ENCODE measurements at regions not wholly inside any gene's neighbourhood (a gene's known extent, or its start where the extent isn't known, plus 50 kb on each side); places are given as distances from the start of the nearest gene placed in this dataset.
"Not testable (repeated sequence)": the region's sequence is repeated elsewhere in the genome, so short reads cannot be mapped to it uniquely, and the experiment has no call there.

DNA sequence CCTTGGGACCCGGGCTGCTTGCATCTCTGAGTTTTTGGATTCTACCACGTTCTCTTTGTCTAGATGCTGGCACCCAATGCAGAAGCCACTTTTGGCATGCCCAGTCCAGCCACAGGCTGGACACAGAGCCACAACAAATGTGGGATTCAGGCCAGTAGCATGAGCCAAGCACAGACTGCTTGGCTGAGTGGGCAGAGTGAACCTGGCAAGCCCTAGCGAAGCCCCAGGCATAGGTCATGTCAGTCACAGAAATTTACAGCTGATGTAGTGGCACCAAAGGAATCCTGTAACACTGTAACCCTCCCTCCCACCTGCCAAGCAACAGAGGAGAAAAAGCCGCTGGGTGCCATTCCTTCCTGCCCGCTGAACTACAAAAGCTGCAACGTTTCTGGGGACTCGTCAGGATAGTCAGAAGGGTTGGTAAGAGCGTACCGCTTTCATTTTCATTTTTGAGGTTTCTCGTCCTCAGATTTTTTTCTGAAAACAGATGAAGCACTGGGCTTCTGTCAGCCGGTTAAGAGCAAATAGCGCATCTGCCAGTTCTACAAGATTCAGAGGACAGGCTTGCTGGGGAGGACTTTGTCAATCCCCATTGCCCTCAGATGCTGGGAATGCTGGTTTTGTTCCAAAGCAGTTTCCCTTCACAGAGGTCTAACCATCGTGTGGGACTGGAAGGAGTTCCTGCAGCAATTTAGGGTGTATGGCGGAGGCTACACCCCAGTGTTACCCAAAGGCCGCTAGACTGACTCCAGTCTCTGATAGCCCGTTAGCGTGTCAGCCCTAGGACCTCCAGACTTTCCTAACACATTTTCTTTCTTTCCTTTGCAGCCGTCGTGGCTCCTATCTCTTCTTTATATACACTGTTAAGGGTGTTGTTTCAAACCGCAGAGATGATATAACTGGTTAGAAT, 399.0 kb downstream of the HTR1A start:
- no peak for DNase-seq

DNA sequence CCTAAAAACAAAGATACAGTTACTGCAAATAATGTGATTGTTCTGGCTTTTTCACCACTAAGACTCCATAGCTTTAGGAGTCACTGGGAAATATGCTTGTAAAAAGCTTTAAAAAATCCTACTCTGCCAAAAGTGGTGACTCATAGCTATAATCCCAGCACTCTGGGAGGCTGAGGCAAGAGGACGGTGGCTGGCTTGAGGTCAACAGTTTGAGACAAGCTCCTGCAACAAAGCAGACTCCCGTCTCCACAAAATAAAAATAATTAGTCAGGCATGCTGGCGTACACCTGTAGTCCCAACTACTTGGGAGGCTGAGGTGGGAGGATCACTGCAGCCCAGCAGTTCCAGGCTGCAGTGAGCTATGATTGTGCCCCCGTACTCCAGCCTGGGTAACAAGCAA, 406.4 kb downstream of the HTR1A start:
- DNase-seq = no peak

DNA sequence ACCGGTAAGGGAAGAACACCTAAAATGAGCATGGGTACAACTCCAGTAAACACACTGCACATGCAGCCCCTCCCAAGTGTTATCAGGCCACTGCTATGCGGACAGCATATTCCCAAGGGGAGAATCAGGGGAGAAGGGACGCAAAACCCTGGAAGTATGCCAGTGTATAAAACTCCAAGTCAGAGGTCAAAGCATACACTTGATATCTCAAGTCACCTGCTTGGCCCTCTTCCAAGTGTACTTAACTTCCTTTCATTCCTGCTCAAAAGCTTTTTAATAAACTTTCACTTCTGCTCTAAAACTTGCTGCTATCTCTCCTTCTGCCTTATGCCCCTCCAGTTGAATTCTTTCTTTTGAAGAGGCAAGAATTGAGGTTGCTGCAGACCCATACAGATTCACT, 408.1 kb downstream of the HTR1A start:
- DNase-seq = no peak

DNA sequence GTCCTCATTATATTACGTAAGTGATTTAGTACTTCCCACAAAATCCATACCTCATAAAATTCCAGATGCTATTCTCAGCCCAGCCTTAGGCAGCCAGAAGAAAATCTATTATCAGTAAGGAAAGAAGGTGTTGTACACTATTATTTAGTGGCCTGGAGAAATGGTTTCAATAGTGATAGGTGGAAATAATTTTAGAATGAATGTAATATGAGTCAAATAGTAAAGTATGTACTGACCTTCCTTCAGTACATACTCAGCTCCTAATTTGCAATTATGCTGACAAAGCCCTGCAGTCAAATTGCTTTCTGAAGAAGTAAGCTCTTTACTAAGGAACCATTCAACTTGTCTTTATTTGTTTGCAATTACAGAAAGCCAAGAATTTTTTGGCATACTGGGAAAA, 409.2 kb downstream of the HTR1A start:
- no peak for DNase-seq

DNA sequence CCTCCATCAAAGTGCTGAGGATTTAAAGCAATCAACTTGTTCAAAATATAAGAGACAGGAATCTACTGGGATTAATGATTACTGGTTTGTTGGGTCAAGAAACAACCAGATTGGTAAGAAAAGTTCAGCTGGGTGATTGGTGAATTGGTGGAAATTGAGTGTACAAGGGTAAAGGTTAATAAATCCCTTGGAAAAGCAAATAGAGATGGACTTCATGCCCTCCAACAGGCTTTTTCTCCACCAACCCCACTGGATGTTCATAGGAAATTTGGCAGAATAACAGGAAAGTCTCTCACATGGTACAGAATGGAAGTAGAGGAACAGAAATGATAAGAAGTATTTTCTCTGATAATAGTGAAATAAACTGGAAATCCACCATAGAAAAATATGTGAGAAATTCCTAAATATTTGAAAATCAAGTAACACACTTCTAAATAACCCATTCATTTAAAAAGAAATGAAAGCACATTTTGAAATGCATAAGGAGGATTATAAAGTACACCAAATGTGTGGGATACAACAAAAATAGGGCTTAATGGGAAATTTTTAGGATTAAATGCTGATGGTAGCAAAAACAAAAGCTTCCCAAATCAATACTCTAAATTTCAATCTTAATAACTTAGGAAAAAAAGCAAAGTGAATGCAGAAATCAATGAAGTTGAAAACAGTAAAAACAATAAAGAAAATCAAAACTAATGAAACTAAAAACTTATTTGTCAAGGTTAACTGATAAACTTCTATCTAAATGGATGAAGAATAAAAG, 426.2 kb downstream of the HTR1A start:
- no peak for DNase-seq

DNA sequence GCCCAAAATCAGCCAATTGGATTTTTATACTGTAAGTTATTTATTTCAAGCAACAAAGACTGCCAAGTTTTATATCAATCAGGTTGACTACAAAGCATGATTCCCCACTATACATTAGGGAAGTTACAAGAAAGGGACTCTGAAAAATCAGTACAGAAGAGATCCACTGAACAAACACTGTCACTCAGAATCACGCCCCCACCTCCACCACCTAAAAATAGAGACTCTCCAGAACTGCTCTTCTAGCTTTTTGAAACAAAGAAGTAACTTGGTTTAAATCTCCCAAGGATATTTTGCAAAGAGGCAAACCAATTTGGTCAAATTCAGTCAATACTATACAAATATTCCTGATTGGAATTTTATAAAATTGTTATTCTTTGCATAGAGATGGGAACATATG, 438.0 kb downstream of the HTR1A start:
- no peak for DNase-seq

DNA sequence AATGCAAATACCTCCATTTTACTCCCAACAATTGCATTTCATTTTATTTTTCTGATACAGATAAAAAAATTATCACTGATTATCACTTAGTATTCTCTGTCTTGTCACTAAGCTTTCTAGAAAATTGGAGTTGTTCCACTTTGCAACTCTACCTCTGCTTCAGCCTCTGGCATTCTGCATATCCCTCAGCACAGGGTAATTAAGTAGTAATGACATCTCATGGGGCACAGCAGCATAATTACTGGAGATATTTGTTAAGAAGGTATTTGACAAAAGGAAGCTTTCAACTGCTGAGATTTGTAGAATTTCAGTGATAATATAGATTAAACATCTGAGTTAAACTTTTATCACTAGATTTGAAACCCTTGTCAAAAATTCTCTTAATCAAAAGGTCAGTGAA, 446.2 kb downstream of the HTR1A start:
- DNase-seq = no peak

DNA sequence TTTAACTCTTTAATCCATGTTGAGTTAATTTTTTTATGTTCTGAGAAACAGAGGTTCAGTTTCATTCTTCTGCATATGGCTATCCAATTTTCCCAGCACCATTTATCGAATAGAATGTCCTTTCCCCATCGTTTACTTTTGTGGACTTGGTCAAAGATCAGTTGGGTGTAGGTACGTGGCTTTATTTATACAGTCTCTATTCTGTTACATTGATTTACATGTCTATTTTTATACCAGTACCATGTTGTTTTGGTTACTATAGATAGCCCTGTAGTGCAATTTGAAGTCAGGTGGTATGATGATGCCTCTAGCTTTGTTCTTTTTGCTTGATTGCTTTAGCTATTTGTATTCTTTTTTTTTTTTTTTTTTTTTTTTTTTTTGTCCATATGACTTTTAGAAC, 462.0 kb downstream of the HTR1A start:
- DNase-seq = no peak

DNA sequence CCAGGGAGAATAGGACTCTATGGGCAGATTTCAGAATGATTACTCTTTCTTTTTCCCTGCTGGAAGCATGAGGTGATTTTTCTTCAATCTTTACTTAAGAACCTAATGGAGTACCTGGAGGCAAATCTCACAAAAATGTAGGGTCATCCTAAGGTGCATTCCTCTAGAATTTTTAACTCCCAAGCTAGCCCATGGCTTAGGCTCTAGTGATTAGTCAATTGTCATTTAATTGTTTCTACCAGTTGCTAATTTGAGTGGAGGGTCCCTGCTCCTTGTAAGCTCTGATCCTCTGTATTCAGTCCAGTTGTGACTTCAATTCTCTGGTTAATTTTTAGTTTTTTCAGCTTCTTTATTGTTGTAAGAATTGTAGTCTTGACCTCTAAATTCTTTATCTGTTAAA, 467.0 kb downstream of the HTR1A start:
- DNase-seq = no peak

DNA sequence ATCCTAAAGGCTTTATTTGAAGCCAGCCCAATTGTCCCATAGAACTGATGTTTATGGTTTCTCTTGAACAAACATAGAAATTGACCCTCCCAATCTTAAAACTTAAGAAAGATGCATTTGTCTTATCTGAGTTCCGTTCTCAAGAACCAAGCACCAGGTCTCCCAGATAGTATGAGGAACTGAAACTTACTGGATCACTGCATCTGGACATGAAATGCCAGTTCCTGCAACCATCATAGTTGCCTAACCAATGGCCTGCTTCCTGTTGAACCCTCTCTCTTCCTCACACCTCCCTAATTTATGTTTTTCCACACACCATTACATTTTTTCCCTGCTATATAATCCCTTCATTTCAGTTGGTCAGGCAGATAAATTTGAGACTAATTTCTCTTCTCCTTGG, 478.9 kb downstream of the HTR1A start:
- no peak for DNase-seq

DNA sequence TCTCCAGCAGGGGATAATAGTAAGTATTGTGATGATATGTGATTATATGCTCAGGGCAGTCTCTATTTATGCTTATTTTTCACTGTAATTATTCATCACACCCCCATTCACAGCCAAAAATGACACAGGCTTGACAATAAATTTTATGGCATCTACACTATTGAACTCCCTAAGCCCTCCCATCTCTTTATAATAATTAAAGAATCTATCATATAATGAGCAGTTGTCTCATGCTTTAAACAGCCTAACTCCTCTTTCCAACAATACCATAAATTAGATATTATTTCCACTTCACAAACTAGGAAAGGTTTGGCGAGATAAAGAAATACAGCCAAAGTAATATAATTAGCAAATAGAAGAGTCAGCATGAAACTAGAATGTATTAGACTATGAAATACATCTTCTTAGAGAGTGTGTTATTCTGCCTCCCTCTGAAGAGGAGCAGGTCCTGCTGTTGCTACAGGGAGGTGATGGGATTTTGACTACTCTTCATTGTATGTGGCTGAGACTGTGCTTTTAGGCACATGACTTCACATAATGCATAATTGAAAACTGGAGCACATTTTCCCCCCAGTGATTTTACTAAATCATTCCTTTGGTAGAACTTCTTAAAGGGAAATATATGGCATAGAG, 488.8 kb downstream of the HTR1A start:
- no peak for DNase-seq

DNA sequence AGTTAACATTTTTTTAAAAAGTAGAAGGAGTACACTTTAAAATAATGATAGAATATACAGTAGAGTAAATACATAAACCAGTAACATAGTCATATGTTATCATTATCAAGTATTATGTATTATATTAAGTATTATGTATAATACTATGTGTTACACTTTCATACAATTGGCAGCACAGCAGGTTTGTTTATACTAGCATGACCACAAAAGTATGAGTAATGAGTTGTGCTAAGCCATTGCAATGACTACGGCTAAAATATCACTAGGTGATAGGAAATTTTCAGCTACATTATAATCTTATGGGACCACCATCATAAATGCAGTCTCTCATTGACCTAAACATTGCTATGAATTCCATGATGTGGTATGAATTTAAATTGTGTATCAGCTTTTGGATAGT, 506.0 kb downstream of the HTR1A start:
- DNase-seq = no peak

DNA sequence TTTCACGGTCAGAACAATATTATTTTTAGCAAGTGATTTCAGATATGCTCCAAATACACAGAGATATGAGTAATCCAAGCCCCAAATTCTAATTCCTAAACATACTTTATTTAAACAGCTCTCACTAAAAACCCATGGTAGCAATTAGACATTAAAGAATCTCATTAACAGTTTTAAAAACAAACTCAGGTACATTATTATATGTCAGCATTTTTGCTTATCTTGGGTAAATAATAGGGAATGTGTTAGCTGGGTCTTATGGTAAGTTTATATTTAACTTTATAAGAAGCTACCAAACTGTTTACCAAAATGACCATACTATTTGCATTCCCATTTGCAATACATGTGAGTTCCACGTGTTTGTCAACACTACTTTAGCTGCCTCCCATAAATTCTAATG, 511.1 kb downstream of the HTR1A start:
- DNase-seq = no peak

DNA sequence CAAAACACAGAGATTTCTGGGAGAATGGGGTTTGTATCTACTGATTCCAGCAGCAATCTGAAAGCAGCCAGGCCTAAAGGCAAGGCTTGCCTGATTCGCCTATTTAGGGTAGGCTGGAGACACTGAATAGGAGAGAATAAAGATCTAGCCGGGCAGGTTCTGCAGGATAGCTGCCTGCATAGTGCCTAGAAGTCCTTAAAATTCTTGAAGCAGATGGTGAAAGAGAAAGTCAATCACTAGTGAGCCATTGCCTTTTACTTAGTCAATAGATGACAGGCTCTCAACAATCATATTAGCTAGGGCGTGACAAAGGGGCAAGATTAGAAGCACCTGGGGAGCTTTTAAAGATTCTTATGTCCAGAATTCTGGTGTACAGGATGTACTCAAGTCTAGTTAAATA, 522.7 kb downstream of the HTR1A start:
- no peak for DNase-seq

DNA sequence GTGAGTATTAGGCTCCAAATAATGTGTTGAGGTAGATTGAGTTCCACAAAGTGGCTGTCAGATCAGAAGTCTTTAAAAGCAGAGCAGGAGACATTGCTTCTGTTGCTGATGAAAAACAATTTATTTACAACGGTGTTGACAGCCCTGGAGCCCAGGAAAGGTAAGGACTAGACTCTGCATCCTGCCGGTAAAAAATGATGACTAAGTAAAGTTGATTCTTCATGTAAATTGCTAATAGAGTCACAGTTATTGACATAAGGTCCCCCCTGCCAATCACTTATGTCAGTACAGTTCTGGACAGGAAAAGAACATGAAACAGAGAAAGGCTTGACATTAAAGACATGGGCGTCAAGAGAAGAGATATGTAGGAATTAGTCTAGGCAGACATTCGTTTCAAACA, 552.5 kb downstream of the HTR1A start:
- no peak for DNase-seq

DNA sequence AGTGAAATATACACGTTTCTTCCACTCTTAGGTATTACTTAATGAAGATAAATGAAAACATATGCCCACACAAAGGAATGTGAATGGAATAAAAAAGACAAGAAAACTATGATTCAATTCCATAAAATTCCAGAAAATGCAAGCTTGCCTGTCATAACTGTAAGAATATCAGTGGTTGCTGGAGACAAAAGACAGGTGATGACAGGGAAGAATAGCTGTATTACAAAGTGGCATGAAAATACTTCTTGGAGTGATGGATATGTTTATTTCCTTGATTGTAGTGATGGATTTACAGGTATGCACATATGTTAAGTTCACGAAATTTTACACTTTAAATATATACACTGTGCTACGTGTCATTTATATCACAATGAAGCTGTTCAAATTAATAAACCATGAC, 553.3 kb downstream of the HTR1A start:
- no peak for DNase-seq

DNA sequence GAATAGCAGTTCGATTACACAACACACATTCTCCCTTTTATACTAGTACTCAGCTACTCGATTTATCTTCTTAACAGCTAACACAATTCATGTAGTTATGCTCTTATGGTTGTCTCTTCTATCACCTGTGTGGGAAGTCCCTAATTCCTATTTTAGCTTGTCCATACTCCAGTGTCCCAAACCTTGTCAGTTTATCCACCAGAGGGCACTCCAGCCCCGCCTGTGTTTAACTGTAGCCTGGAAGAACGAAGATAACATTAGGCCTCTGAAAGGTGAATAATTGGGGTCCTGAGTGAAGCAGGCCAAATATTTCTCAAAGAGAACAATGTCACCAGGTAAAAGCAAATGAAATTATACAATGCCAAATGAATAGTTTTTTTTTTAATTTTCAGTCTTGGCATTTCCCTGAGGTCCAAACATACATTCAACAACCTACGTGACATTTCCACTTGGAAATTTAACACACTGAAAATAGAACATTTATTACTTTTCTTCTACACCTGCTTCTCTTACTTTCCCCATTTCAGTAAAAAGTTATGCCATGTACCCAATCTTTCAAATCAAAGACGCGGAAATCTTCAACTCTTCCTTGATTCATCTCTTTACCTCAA, 560.7 kb downstream of the HTR1A start:
- DNase-seq = peak in 44 of 56 donors; percentile 0 to 78 (median 10)

DNA sequence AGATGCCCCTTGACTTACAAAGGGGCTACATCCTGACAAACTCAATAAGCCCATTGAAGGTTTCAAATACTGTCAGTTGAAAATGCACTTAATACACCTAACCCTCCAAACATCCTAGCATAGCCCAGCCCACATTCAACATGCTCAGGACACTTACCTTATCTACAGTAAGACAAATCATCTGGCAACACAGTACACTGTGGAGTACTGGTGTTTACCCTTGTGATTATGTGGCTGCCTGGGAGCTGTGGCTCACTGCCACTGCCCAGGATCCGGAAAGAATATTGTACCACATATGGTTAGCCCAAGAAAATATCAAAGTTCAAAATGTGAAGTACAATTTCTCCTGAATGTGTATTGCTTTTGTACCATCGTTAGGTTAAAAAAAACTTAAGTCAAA, 562.2 kb downstream of the HTR1A start:
- DNase-seq = no peak

DNA sequence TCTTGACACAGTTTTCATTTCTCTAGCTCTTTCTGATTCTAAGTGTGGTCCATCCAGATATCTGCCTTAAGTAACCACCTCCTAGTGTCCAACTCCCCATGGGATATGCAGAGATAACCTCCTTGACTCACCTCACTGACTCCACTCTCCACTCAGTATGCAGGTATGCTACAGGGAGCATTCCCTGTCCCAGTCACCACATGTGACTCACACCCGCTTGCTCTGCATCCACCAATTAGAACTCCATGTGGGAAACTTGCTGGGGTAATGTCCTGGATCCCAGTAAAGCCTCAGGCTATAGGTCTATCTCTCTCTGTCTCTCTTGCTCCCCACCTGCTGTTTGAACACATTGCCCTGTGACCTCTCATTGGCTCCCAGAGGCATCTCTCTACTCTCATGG, 563.9 kb downstream of the HTR1A start:
- no peak for DNase-seq

DNA sequence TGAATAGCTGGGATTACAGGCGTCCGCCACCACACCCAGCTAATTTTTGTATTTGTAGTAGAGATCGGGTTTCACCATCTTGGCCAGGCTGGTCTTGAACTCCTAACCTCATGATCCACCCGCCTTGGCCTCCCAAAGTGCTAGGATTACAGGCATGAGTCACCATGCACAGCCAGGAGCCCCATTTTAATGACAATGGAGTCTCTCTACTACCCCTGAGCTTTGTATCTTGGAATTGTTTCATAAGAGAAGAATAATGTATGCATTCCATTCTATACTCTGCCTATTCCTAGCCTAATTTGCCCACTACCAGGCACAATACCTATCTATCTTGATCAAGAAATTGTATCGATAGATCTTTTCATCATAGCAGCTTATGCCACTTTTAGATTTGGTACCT, 574.1 kb downstream of the HTR1A start:
- not testable (repeated sequence) for DNase-seq

DNA sequence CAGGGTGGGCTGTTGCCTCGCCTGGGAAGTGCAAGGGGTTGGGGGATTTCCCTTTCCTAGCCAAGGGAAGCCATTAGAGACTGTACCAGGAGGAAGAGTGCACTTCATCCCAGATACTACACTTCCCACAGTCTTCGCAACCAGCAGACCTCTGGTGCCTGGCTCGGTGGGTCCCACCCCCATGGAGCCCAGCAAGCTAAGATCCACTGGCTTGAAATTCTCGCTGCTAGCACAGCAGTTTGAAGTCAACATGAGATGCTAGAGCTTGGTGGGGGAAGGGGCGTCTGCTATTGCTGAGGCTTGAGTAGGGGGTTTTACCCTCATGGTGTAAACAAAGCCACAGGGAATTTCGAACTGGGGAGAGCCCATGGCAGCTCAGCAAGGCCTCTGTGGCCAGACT, 586.4 kb downstream of the HTR1A start:
- DNase-seq = no peak

DNA sequence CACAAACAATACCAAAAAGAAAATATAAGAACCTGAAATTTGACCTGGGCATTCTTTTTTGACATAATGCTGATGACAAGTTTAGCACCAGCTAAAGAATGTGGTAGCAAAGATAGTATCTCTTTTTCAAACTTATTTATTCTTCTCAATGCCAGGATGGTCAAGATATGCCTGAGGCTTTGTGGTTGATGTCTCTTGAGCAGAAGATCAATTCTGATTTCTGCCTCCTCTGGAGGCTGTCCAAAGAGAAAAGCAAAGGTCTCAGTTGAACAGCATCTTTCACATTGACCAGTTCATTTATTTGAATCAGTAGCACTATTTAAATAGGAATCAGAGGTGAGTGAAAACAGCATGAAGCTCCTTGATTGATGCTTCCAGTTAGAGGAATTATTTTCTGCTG, 588.2 kb downstream of the HTR1A start:
- no peak for DNase-seq

All from nucleus accumbens (tissue), 56 donors.